Muscle layer of duodenum (tissue), 2 donors: ENCODE measurements at regions not wholly inside any gene's neighbourhood (a gene's known extent, or its start where the extent isn't known, plus 50 kb on each side); places are given as distances from the start of the nearest gene placed in this dataset.

ENCODE experiments used
- H3K27ac ChIP-seq: one replicate; pipeline ENCODE4 v1.7.0; 2013; ENCODE audit warnings: mild to moderate bottlenecking, low read length
- H3K27me3 ChIP-seq: one replicate; pipeline ENCODE4 v1.7.0; 2013; ENCODE audit warnings: low read depth, mild to moderate bottlenecking, control low read depth, low read length
- H3K36me3 ChIP-seq, 2 donors: one replicate each; pipeline ENCODE4 v1.7.0; 2013; ENCODE audit warnings: low read length in 2 of 2, control low read depth in 1 of 2, mild to moderate bottlenecking in 1 of 2; ENCODE audit not compliant: insufficient read depth in 2 of 2, control insufficient read depth in 1 of 2
- H3K4me1 ChIP-seq, 2 donors: one replicate each; pipeline ENCODE4 v1.7.0; 2013; ENCODE audit warnings: low read length in 2 of 2, mild to moderate bottlenecking in 2 of 2, control low read depth in 1 of 2, moderate library complexity in 1 of 2; ENCODE audit not compliant: insufficient read depth in 2 of 2, control insufficient read depth in 1 of 2
- H3K4me3 ChIP-seq, 2 donors: one replicate each; pipeline ENCODE4 v1.7.0; 2013; ENCODE audit warnings: low read length in 2 of 2, low read depth in 1 of 2, mild to moderate bottlenecking in 1 of 2
- H3K9me3 ChIP-seq, 2 donors: one replicate each; pipeline ENCODE4 v1.7.0; 2013; ENCODE audit warnings: low read length in 2 of 2, control low read depth in 1 of 2, mild to moderate bottlenecking in 1 of 2; ENCODE audit not compliant: control insufficient read depth in 1 of 2
- donor health status: healthy.

- no peak overlapping the region for H3K4me3 ChIP-seq
- H3K9me3 ChIP-seq = no peaks in the 10 kb centered on the region
- H3K4me1 ChIP-seq = peaks cover 0 to 8% of the 10 kb centered on the region in 2 donors
- H3K27ac ChIP-seq = no peak overlapping the region
- no peaks in the 10 kb centered on the region for H3K27me3 ChIP-seq
- H3K36me3 ChIP-seq = no peaks in the 10 kb centered on the region
These were observed 228.3 kb upstream of the TARS1 start for GRCh38 chr5:33212439-33212838.

DNA sequence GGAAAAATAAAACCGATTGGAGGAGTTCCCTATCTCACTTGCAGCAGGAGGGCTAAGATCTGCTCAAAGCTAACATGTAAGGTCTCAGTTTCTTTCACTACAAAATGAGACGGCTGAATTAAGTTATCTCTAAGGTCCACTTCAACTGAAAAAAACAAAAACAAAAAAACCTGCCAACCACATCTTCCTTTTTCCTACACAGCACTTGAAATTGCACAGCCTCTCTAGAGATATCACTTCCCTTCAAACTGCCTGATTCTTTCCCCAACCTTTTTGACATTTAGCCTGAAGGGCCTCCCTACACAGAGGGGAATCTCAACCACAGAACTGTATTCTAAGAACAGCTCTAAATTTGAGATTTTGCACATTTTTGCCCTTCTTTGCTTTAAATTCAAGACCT, 227.9 kb upstream of the TARS1 start:
- H3K4me1 ChIP-seq = peaks cover 0 to 8% of the 10 kb centered on the region in 2 donors

DNA sequence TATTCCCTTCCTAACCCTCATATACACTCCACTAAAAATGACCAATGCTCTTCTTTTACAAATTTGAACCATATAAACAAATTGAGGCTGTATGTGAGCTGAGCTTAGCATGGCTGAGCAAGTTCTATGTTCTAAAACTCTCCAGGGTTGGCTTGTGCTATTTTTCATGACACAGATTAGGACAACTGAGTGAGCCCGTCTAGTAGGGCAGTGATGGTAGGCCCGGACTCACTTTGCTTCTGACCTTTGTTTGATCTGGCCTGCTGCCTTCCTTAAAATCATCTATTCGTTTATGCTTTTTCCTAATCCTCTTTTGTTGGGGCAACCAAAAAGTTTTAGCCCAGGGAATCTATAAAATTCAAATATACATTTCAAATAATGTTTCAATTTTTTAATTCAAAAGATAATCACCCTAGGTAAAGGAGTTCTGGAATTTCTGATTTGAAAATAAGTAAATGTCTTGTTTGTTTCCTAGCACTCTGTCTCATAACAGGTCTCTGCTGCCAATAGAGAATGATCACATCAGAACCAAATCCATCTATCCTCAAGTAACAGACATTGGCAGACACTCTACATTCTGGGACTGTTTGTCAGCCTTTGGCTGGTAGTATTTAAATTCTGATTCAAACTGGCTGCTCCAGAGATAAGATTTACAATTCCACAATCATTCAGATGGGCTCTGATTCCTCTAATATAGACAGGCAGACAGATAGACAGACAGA, 217.0 kb upstream of the TARS1 start:
- H3K4me1 ChIP-seq = peaks cover 0 to 11% of the 10 kb centered on the region in 2 donors
- no peak overlapping the region for H3K4me3 ChIP-seq
- H3K27ac ChIP-seq = no peak overlapping the region
- no peaks in the 10 kb centered on the region for H3K27me3 ChIP-seq
- peaks cover 0 to 4% of the 10 kb centered on the region in 2 donors for H3K9me3 ChIP-seq
- no peaks in the 10 kb centered on the region for H3K36me3 ChIP-seq

More for the DNA sequence above, 227.9 kb upstream of the TARS1 start:
- Histone ChIP-seq H3K27ac (no peak overlapping the region), H3K9me3 (no peaks in the 10 kb centered on the region), H3K27me3 (no peaks in the 10 kb centered on the region), H3K4me3 (no peak overlapping the region), H3K36me3 (no peaks in the 10 kb centered on the region)

GRCh38 chr5:33224285-33224961, 216.3 kb upstream of the TARS1 start:
- H3K9me3 ChIP-seq = peaks cover 0 to 4% of the 10 kb centered on the region in 2 donors
- no peaks in the 10 kb centered on the region for H3K36me3 ChIP-seq
- H3K27ac ChIP-seq = no peak overlapping the region
- peaks cover 0 to 11% of the 10 kb centered on the region in 2 donors for H3K4me1 ChIP-seq
- no peaks in the 10 kb centered on the region for H3K27me3 ChIP-seq
- no peak overlapping the region for H3K4me3 ChIP-seq

- peaks cover 0 to 4% of the 10 kb centered on the region in 2 donors for H3K9me3 ChIP-seq
- H3K27me3 ChIP-seq = no peaks in the 10 kb centered on the region
- no peaks in the 10 kb centered on the region for H3K36me3 ChIP-seq
- no peak overlapping the region for H3K27ac ChIP-seq
- peaks cover 0 to 11% of the 10 kb centered on the region in 2 donors for H3K4me1 ChIP-seq
- H3K4me3 ChIP-seq = no peak overlapping the region
These were observed 213.5 kb upstream of the TARS1 start for GRCh38 chr5:33227247-33227646.

- Histone ChIP-seq H3K4me1 (peaks cover 0 to 13% of the 10 kb centered on the region in 2 donors), H3K4me3 (no peak overlapping the region), H3K27me3 (no peaks in the 10 kb centered on the region), H3K27ac (no peak overlapping the region), H3K36me3 (no peaks in the 10 kb centered on the region), H3K9me3 (peaks cover 0 to 4% of the 10 kb centered on the region in 2 donors)
These were observed 213.0 kb upstream of the TARS1 start for GRCh38 chr5:33227746-33228145.

GRCh38 chr5:33228149-33228548, 212.6 kb upstream of the TARS1 start:
- no peak overlapping the region for H3K4me3 ChIP-seq
- H3K4me1 ChIP-seq = peaks cover 0 to 17% of the 10 kb centered on the region in 2 donors
- no peak overlapping the region for H3K27ac ChIP-seq
- no peaks in the 10 kb centered on the region for H3K27me3 ChIP-seq
- H3K36me3 ChIP-seq = no peaks in the 10 kb centered on the region
- H3K9me3 ChIP-seq = peaks cover 0 to 4% of the 10 kb centered on the region in 2 donors

DNA sequence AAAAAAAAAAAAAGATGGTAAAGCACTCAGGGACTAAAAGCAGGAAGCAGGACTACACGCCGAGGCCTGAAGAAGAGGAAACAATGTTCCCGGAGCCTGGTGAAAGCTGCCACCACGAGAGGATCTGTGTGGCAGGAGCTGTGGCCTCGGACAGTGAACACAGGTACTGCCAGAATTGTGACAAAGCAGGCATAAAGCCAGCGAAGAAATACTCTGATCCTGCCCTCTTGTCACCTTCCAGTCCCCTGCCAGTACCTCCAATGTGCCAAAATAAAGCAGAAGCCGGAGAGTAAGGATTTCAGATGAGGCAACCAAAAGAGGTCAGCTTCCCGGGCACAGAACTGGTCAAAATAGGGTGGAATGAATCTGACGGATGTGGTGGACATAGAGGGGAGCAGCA, 211.5 kb upstream of the TARS1 start:
- no peak overlapping the region for H3K27ac ChIP-seq

GRCh38 chr5:33230467-33231078, 210.2 kb upstream of the TARS1 start:
- Histone ChIP-seq H3K36me3 (no peaks in the 10 kb centered on the region), H3K4me1 (peaks cover 0 to 23% of the 10 kb centered on the region in 2 donors), H3K27ac (no peak overlapping the region), H3K27me3 (no peaks in the 10 kb centered on the region), H3K9me3 (peaks cover 0 to 4% of the 10 kb centered on the region in 2 donors), H3K4me3 (no peak overlapping the region)

More for the DNA sequence above, 211.5 kb upstream of the TARS1 start:
- Histone ChIP-seq H3K4me1 (peaks cover 0 to 23% of the 10 kb centered on the region in 2 donors), H3K4me3 (no peak overlapping the region), H3K36me3 (no peaks in the 10 kb centered on the region), H3K9me3 (peaks cover 0 to 4% of the 10 kb centered on the region in 2 donors), H3K27me3 (no peaks in the 10 kb centered on the region)

DNA sequence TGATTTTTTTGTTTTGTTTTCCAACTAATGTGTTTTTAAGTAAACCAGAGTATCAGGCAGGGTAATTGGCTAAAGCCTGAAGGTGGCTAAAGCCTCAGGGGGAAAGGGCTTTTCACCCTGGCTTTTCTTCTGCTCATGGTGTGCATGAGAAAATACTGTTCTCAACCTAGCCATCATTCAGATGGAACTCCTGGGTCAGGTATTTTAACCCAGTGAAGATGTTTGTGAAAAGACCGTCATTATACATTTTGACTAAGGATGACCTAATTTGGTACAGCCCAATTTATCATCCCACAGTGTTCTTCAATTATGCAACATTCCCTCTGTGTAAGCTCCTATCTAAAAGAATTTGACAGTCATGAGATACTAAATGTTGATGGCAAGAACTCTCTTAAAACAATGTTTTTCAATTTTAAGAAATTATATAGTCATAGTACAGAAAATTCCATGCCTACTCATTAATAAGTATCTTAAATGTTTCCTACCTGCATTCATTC, 209.5 kb upstream of the TARS1 start:
- Histone ChIP-seq H3K27ac (no peak overlapping the region), H3K4me3 (no peak overlapping the region), H3K27me3 (no peaks in the 10 kb centered on the region), H3K4me1 (peaks cover 0 to 23% of the 10 kb centered on the region in 2 donors), H3K36me3 (no peaks in the 10 kb centered on the region), H3K9me3 (no peaks in the 10 kb centered on the region)

- Histone ChIP-seq H3K27me3 (no peaks in the 10 kb centered on the region), H3K4me3 (no peak overlapping the region), H3K36me3 (no peaks in the 10 kb centered on the region), H3K4me1 (peaks cover 0 to 23% of the 10 kb centered on the region in 2 donors), H3K27ac (no peak overlapping the region), H3K9me3 (no peaks in the 10 kb centered on the region)
These were observed 208.8 kb upstream of the TARS1 start for GRCh38 chr5:33231935-33232334.
